ENCODE measurements at regions not wholly inside any gene's neighbourhood (a gene's known extent, or its start where the extent isn't known, plus 50 kb on each side); places are given as distances from the start of the nearest gene placed in this dataset.
"Not testable (repeated sequence)": the region's sequence is repeated elsewhere in the genome, so short reads cannot be mapped to it uniquely, and the experiment has no call there.

DNA sequence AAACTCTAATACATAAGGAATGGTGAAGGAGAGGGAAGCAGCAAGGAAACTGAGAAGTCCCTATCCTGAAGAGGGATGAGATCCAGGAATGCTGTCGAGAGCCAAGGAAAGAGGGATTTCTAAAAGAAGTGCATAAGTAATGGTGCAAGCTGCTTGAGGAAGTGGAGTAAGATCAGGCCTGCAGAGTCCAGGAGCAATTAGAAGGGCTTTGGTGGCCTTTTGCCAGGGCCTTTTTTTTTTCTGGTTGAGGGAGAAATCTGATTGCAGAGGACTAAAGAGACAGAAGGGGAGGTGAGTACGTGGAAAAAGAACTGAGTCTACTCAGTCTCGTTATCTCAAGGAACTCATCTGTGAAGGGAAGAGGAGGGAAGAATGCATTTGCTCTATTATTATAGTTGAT, 396.2 kb downstream of the UTRN start:
- DNase-seq (ENCODE audit: low read depth): no peak

DNA sequence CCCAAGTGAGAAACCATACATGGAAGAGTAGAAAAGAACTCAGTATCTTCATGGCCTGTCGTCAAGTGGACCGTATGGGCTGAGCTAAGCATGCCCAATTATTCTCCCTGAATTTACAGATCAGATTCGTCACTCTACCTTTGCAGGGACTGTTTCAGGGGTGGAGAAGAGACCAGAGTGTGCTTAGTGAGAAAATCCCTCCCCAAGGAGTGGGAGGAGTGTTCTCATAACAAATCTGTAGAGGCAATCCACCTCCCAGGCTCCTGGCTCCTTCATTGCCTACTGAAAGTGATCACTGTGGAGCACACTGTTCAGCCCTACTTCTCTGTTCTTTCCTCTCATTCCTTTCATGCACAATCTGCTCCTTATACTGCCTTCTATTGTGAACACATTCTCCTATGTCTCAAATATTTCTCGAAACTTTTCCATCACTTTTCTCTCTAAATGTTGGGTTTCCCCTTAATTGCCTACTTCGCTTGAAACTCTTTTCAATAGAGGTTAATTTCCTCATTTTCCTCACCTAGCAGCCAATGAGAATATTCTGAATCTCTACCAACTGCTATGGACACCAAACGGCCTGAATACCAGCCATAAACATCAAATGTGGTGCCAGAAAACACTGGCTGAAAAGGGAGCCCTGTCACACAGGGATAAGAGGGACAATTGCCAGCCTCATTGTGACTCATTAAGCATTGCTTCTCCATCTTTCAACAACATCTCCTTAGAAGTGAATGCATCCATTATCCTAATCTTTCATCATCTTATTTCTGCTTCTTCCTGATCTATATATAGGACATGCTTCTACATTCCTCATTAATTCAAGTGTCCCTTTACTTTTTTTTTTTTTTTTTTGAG, 398.3 kb downstream of the UTRN start:
- DNase-seq (ENCODE audit: low read depth): peak; percentile 10

DNA sequence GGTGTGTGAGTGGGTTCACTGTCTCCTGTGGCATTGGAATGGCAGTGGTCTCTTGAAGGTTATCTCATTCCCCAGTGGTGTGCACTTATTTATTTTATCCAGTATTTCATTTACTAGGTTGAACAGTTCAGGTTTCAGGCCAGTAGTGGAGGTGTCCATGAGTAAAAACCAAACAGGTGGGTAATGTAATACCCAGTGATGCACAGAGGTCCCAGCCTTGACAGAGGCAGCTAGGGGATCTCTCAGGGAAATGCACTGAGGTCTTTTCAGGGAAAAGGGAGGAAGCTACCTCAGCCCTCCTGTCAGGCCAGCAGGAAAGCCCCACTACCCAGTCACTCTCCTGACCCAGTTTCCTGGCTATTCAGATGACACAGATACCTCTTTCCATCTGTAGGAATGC, 403.6 kb downstream of the UTRN start:
- DNase-seq (ENCODE audit: low read depth): no peak

DNA sequence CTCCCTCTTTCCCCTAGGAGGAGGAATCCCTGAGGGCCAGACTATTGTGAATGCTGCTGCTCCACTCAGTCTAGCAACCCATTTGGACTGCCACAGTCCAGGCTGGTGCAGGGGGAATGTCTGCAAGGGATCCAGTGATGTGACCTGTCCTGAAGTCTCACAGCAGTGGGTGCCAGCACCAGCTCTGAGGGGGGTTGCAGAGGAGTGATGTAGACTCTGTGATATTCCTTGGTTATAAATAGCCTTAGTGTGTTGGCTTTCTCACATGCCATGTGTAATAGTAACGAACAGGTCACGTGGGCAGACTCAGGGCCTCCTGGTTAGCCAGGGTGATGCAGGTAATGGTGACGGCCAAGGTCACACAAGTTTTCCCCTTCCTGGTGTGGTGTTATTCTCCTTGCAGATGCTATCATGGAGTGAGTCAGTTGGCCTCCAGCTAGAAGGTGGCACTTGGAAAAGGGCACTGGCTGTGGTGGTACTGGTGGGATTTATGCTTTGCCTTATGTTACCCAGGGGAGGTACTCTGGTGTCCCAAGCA, 404.4 kb downstream of the UTRN start:
- no peak for DNase-seq (ENCODE audit: low read depth)

DNA sequence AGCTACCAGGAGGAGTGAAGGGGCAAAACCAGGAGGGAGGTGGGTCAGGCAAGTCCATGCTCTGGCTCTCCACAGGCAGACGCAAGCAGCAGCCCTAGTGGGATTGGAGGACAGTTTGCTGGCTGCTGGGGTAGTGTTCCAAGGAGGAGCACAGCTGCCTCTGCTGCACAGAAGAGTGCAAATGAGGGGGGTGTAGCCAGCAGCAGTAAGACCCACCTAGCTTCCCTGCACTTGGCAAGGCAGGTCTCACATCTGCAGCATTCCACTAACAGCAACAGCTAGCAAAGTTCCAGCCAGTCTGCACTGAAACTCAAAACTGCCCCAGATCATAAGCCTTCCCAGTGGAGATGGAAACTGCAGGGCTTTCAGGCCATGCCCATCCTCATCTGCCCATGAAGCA, 405.0 kb downstream of the UTRN start:
- no peak for DNase-seq (ENCODE audit: low read depth)

DNA sequence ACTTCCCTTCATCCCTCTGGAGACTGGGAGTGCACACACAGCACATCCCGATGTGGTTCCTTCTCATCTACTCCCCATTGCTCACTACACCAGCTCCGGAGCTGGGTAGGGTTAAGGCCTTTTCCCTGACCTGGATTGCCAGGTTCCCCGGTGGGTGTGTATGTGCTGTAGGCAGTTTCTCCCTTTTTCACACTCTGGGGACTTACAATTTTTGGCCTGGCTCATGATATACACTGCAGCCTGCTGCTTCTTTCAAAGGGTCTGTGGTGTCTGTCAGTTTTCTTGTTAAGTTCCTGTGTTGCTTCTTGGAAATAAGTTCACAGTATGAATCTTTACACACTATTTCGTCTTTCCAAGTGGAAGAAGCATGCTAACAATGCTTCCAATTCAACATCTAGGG, 405.5 kb downstream of the UTRN start:
- DNase-seq (ENCODE audit: low read depth): no peak

DNA sequence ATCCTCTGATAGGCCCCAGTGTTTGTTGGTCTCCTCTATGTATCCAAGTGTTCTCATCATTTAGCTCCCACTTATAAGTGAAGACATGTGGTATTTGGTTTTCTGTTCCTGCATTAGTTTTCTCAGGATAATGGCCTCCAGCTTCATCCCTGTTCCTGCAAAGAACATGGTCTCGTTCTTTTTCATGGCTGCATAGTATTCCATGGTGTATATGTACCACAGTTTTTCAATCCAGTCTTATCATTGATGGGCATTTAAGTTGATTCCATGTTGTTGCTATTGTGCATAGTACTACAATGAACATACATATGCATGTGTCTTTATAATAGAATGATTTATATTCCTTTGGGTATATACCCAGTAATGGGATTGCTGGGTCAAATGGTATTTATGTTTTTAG, 406.9 kb downstream of the UTRN start:
- not testable (repeated sequence) for DNase-seq (ENCODE audit: low read depth)

DNA sequence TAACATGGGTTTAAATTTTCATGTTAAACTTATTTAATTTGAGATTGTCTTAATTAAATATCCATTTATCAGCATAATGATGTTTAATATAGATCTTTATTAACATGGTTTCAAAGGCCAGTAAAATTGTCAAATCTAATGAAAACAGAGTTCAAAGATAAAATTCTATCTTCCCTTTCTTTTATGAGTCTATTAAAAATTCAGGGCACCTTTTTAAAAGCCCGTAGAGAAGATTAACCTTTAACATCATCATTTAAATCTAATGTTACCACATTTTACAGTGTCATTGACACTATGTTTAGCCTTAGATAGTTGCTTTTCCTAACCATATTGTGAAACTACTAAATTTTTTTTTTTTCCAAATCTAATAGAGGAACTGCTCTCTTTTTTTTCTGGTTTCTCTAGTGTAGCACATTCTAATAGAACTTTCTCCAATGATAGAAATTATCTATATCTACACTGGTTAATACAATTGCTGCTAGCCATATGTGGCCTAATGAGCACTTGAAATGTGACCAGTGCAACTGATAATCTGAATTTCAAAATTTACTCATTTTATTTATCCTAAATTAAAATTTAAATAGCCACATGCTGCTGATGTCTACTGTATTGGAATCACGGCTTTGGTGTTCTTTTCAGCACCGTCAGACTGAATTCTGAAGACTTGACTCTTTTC, 410.9 kb downstream of the UTRN start:
- no peak for DNase-seq (ENCODE audit: low read depth)

DNA sequence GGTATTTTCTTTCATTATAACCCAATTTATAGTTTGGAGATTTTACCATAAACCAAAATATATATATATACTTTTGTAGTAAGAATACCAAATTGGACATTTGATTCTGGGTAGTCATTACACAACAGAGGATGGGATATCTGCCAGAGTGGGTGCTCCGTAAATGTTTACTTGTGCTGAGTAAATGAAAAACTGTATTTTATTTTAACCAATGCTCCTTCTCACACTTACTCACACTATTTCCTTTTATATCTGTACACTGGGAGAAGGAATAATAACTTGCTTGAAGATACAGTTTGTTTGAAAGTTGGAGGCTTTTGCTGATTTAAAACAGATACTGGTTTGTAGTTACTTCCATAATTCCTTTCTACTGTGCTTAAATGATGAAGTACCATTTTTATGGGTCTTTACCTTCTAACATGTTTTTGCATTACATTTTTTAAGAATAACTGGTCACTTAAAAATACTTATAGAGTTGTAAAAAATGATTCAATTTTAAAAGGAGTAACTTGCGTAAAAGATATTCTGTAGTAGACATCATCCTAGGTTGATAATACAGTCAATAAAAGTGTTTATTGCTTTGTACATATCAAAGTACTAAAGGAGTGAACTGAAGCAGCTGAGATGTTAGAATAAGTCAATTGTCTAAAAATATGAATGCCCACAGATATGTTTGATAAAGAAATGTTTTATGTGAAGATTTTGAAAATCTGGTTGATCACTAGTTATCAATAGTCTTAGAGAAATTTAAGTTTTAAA, 411.7 kb downstream of the UTRN start:
- DNase-seq (ENCODE audit: low read depth): no peak

DNA sequence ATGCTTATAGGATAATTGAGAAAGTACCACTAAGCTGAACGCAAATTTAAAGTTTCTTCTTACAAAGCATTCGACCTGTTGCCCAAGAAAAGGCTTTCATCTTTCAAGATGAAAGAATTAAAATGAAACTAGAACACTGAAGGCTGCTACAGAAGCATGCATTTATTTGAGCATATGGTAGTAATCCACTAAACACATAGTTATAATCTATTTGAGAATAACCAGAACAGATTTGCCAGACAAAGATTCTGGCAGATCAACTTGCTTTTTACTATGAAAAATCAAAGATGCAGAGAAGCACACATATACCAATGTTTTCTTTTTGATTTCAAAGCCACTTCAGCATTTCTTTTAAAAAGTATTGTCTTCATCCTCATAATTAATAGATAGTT, 412.2 kb downstream of the UTRN start:
- DNase-seq (ENCODE audit: low read depth): no peak

DNA sequence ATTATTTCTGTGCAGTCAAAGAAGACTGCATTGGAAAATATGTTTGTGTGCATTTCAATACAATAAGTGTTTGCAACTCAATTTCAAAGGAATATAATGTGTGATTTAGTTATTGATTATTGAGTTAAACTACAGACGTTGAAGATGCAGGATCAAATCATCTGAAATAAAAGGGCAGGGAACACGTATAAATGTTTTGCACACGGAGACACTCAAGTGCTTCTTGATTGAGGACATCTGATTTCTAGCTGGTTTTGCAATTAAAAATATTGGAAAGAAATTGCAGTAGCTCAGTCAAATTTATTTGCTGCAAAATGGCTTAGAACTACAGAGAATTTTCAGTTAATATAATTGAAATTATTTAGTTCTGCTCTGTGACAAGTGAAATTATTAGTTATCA, 412.7 kb downstream of the UTRN start:
- no peak for DNase-seq (ENCODE audit: low read depth)

DNA sequence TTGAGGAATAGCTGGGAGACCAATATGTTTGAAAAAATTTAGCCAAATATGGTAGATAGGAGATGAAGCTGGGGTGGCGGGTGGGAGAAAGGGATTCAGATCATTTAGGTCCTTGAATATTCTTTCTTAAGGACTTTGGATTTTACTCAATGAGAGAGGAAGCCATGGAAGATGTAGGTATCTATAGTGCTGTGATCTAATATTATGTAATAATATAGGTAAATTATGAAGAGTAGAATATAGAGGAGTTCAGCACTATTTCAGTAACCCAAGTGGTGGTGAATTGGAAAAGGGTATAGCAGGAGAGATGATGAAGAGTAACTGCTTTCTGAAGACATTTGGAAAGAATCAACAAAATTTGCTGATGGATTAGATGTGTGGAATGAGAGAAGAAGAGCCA, 417.6 kb downstream of the UTRN start:
- DNase-seq (ENCODE audit: low read depth): no peak

DNA sequence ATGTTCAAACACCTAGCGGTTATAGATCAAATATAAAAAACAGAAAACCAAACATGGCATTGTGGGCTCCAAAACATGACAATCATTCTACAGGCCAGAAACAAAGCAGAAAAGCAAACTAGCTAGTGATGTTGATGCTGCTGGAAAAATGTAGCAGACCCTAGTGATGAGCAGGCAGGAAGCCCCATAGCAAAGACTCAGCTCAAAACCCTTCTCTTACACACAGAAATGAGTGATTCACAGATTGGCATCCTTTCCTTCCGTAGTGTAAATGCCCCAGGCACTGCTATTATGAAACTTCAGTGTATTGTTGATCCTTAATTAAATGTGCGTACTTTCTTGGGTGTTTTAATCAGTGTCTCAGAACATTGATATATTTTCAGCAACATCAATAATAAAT, 425.1 kb downstream of the UTRN start:
- peak; percentile 82 for DNase-seq (ENCODE audit: low read depth)

DNA sequence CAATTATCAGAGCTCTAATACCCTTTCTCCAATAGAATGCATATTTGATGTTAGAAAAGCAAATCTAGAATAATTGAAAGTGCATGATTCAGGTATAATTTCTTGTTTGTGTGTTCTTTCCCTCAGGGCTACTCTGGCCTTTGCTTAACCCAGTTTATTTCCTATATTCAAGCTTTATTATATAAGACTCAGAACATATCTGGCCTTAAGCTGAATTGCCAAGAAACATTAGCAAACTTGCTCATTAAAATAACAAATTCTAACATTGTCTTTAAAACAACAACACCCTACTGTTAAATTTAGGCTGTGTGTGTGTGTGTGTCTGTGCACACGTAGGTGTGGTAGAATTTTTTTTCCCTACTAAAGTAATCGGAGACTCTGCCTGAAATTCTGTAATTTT, 426.5 kb downstream of the UTRN start:
- DNase-seq (ENCODE audit: low read depth): no peak

DNA sequence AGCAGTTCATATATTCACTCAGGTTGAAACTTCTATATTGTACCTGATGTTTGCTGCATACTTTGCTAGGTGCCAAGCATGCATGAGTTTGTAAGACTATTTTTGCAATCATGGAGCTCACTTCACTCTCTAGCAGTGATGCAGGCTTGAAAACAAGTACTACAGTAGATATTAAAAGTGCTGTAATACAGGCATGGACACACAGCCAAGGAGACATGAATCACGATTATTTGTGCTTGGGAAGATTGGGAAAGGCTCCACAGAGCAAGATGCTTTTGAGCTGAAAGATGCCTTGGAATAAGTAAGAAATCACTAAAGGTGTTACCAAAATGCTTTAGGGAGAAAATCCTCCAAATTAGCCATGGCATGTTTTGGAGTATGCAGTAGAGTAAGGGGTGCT, 427.4 kb downstream of the UTRN start:
- peak; percentile 52 for DNase-seq (ENCODE audit: low read depth)

DNA sequence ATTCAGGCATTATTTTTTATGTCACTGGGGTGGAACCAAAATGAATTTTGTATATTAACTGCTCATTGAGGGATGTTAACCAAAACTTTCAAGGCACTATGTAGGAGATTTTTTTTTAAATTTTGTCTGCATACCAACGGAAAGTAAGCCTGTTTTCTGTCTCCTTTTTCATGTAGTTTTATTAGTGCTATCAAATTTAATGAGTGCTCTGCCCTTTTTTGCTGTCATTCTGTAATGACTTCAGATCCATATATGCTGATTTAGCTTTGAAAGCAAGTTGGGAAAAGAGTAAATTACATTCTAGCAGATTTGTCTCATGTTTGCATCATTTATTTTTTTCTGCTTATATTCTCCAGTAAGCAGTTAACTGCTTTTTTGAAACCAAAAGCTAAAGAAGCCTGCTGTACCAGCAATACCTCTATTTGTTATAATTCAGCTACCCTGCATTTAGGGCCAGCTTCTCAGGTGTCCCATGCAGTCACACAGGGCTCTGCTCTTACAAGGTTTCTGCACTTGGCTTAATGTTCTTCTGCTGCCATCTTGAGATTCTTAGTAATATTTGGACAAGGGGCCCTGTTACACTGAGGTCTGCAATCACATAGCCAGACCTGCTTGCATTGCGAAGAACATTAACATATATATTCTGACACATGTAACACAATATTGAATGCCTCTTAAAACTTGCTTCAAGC, 429.0 kb downstream of the UTRN start:
- no peak for DNase-seq (ENCODE audit: low read depth)

DNA sequence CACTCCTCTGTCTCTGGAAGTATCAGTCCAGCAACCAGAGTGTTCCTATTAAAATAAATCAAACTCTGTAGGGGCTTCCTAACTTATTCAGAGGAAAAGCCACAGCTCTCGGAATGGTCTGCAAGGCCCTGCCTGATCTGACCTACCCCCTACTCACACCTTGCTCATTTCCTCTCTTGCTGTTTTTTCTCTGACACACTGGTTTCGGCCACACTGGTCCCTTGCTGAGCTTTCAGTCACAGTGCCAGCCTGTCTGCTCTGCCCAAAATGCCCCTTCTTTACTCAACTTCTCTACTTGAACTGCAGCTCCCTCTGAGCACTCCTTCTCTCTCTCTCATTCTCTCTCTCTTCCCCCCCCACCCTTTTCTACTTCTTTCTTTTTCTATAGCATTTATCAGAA, 430.2 kb downstream of the UTRN start:
- no peak for DNase-seq (ENCODE audit: low read depth)

DNA sequence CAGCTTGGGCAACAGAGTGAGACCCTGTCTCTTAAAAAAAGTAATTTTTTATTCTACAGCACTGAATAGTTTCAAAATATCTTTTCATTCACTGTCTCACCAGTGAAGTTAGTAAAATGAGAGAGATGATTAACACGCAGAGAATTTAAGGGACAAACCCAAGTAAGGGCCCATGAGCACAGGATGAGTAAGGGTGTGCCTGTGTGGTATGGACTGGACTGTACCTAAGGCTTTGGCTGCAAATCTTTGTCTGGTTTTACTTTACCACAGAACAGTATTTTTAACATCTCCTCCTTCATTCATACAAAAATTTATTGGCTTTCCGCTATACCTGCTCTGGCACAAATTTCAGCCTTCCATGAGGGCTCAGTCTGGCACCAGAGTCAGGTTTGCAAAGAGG, 433.3 kb downstream of the UTRN start:
- DNase-seq (ENCODE audit: low read depth): no peak

DNA sequence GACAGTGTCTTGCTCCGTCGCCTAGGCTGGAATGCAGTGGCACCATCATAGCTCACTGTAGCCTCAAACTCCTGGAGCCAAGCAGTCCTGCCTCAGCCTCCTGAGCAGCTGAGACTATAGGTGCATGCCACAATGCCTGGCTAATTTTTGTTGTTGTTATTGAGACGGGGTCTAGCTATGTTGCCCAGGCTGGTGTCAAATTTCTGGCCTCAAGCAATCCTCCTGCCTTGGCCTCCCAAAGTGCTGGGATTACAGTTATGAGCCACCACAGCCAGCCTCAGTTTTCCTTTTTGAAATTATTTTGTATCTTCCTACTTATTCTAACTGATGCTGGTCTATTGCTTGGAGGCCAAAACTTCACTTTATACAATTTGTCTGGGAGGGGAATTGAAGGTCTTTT, 436.1 kb downstream of the UTRN start:
- no peak for DNase-seq (ENCODE audit: low read depth)

DNA sequence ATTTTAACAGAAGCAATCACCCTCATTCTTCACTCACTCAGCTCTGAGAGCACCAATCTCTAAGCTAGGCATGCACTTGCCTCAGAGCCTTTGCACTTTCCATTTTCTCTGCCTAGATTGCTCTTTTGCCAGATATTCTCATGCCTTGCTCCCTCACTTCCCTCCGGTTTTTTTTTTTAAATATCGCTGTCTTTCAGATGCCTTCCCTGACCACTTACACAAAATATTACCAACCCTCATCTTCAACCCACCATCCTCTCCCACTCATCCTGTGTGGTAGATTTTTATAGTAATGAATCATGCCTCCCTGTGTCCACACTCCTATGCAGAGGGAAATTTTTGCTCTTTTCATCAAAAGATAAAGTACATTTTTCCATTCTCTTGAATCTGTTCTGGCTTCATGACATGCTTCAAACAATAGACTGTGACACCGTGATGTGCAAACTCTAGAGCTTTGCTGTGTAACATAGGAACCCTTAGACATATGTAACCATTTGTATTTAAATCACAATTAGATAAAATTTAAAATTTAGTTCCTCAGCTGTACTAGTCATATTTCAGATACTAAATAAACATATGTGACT, 437.1 kb downstream of the UTRN start:
- no peak for DNase-seq (ENCODE audit: low read depth)

DNA sequence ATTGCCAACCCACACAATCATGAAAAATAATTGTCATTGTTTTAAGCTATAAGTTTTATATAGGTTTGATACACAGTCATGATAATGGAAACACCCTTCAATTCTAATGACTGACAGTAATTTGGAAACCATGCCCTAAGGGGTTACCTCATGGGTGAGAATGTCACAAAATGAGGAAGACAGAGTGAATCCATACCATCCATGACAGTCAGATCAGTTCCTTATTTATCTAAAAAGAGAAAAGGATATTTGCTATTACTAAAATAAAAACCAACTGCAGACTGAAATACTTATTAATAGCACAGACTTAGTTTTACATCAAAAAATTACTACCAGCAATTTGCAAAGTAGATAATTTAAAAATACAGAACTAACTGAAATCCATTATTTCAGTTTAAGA, 437.8 kb downstream of the UTRN start:
- no peak for DNase-seq (ENCODE audit: low read depth)

DNA sequence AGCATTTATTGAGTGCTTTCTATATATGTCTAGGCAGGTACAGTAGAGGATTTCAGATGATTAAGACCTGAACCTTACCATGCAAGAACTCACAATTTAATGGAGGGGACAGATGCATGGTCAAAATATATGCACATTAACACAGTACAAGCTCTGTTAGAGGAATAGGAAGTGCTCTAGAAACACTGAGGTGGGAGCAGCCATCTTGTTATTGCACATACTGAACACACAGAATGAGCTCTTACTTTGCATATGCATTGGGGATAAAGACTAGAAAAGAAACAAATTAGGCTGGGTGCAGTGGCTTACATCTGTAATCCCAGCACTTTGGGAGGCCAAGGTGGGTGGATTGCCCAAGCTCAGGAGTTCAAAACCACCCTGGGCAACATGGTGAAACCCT, 438.3 kb downstream of the UTRN start:
- DNase-seq (ENCODE audit: low read depth): no peak

All from stromal cell of bone marrow (primary cell).